Testis (tissue), 2 donors: ENCODE measurements at regions not wholly inside any gene's neighbourhood (a gene's known extent, or its start where the extent isn't known, plus 50 kb on each side); places are given as distances from the start of the nearest gene placed in this dataset.

ENCODE experiments used
- DNase-seq: peaks from one replicate; pipeline ENCODE4 v3.0.0-alpha.2; 2019
- H3K27ac ChIP-seq, 2 donors: fragments of 200-600 bp; sonication (generic); one replicate each; pipeline ENCODE4 v1.5.1; 2019
- H3K27me3 ChIP-seq: fragments of 200-600 bp; sonication (generic); one replicate; pipeline ENCODE4 v1.5.1; 2019
- H3K36me3 ChIP-seq: fragments of 200-600 bp; sonication (generic); one replicate; pipeline ENCODE4 v1.5.1; 2017; ENCODE audit warnings: low read depth; ENCODE audit errors: missing control alignments
- H3K4me1 ChIP-seq: fragments of 200-600 bp; sonication (generic); one replicate; pipeline ENCODE4 v1.5.1; 2019
- H3K4me3 ChIP-seq, 2 donors: fragments of 200-600 bp; sonication (generic); one replicate each; pipeline ENCODE4 v1.5.1; 2017 to 2019
- H3K9me3 ChIP-seq: fragments of 200-600 bp; sonication (generic); one replicate; pipeline ENCODE4 v1.5.1; 2017
- POLR2A ChIP-seq: fragments of 450-650 bp; IDR thresholded peaks from one replicate; pipeline ENCODE4 v1.6.1; 2017; ENCODE audit warnings: antibody characterized with exemption, mild to moderate bottlenecking, moderate library complexity
- WGBS, 2 donors: methylation state at CpG; one replicate each; pipeline ENCODE4 v1.1.5; 2018; 5-methylcytosine and 5-hydroxymethylcytosine counted together
- intact Hi-C: fragments of 100-400 bp; cut with DNase I; formaldehyde crosslinking; loops from one replicate; pipeline ENCODE4 v1.15.1; 2023; ENCODE audit warnings: low total_unique reads
- TF ChIP-seq, protein P1 (sequence below), 3 experiments: fragments of 450-650 bp in 2 of 3; fragments of 200-600 bp in 1 of 3; sonication (generic) in 1 of 3; IDR thresholded peaks; one replicate each; pipeline ENCODE4 v1.5.1; 2016 to 2019; ENCODE audit warnings: antibody characterized with exemption in 3 of 3, mild to moderate bottlenecking in 2 of 3, moderate library complexity in 1 of 3

DNA sequence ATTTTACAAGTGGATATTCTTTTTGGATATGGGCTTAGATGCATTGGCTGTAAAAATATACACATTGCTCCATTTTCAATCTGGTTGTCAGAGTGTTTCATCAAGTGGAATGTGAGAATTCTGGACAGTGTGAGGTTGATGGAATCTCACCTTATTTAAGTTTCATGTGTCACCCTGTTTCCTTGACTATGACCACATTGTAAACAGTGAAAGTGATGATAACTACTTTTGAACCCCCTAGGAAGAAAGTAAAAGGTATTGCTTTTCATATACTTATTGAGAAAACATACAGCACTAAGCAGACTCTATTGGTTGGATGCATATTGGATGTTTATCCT lies 490.5 kb upstream of the RAG2 start:
- Histone ChIP-seq H3K36me3 (no peaks in the 10 kb centered on the region), H3K4me3 (no peak overlapping the region), H3K27me3 (no peaks in the 10 kb centered on the region), H3K4me1 (no peaks in the 10 kb centered on the region), H3K27ac (no peak overlapping the region), H3K9me3 (no peaks in the 10 kb centered on the region)
- no peak for TF ChIP-seq POLR2A
- TF ChIP-seq, protein P1, sequence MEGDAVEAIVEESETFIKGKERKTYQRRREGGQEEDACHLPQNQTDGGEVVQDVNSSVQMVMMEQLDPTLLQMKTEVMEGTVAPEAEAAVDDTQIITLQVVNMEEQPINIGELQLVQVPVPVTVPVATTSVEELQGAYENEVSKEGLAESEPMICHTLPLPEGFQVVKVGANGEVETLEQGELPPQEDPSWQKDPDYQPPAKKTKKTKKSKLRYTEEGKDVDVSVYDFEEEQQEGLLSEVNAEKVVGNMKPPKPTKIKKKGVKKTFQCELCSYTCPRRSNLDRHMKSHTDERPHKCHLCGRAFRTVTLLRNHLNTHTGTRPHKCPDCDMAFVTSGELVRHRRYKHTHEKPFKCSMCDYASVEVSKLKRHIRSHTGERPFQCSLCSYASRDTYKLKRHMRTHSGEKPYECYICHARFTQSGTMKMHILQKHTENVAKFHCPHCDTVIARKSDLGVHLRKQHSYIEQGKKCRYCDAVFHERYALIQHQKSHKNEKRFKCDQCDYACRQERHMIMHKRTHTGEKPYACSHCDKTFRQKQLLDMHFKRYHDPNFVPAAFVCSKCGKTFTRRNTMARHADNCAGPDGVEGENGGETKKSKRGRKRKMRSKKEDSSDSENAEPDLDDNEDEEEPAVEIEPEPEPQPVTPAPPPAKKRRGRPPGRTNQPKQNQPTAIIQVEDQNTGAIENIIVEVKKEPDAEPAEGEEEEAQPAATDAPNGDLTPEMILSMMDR (IDR thresholded peaks at IDR 0.05) = no peak
- DNase-seq = no peak
- intact Hi-C loops = no loop called here

GRCh38 chr11:37087650-37088572 lies 489.9 kb upstream of the RAG2 start:
- Histone ChIP-seq H3K4me1 (no peaks in the 10 kb centered on the region), H3K4me3 (no peak overlapping the region), H3K27me3 (no peaks in the 10 kb centered on the region), H3K27ac (no peak overlapping the region), H3K36me3 (no peaks in the 10 kb centered on the region), H3K9me3 (no peaks in the 10 kb centered on the region)
- TF ChIP-seq, protein P1 (IDR thresholded peaks at IDR 0.05) = no peak
- TF ChIP-seq POLR2A = no peak
- 81 to 83% methylated on average over 6 of the region's 6 CpGs for WGBS, 2 donors
- no peak for DNase-seq
- intact Hi-C loops = no loop called here

GRCh38 chr11:37078521-37078920 lies 480.5 kb upstream of the RAG2 start:
- intact Hi-C loops = no loop called here
- H3K9me3 ChIP-seq = no peaks in the 10 kb centered on the region
- no peak overlapping the region for H3K27ac ChIP-seq
- WGBS, 2 donors = 43 to 49% methylated on average over 2 of the region's 2 CpGs
- H3K4me1 ChIP-seq = no peaks in the 10 kb centered on the region
- H3K36me3 ChIP-seq = no peaks in the 10 kb centered on the region
- no peak for DNase-seq
- no peak overlapping the region for H3K4me3 ChIP-seq
- TF ChIP-seq, protein P1 (IDR thresholded peaks at IDR 0.05) = no peak
- TF ChIP-seq POLR2A = no peak
- H3K27me3 ChIP-seq = no peaks in the 10 kb centered on the region

GRCh38 chr11:37076866-37077265 lies 478.8 kb upstream of the RAG2 start:
- Histone ChIP-seq H3K4me1 (no peaks in the 10 kb centered on the region), H3K36me3 (no peaks in the 10 kb centered on the region), H3K27me3 (no peaks in the 10 kb centered on the region), H3K9me3 (no peaks in the 10 kb centered on the region), H3K4me3 (no peak overlapping the region), H3K27ac (no peak overlapping the region)
- WGBS, 2 donors = 70 to 96% methylated on average over 1 of the region's 1 CpG
- TF ChIP-seq, protein P1 (IDR thresholded peaks at IDR 0.05) = no peak
- TF ChIP-seq POLR2A = no peak
- intact Hi-C loops = no loop called here
- DNase-seq = no peak

- no peaks in the 10 kb centered on the region for H3K36me3 ChIP-seq
- no peak for TF ChIP-seq POLR2A
- TF ChIP-seq, protein P1 (IDR thresholded peaks at IDR 0.05) = no peak
- WGBS, 2 donors = 26 to 47% methylated on average over 1 of the region's 1 CpG
- no peak overlapping the region for H3K4me3 ChIP-seq
- no peaks in the 10 kb centered on the region for H3K4me1 ChIP-seq
- intact Hi-C loops = no loop called here
- no peaks in the 10 kb centered on the region for H3K27me3 ChIP-seq
- H3K9me3 ChIP-seq = no peaks in the 10 kb centered on the region
- no peak for DNase-seq
- no peak overlapping the region for H3K27ac ChIP-seq
Measured at GRCh38 chr11:37072538-37073055, 474.6 kb upstream of the RAG2 start.
